ENCODE measurements at regions not wholly inside any gene's neighbourhood (a gene's known extent, or its start where the extent isn't known, plus 50 kb on each side); places are given as distances from the start of the nearest gene placed in this dataset.

GRCh38 chr9:107755246-107755645 is 265.7 kb upstream of the KLF4 start:
- dilution Hi-C loops (cut with MboI; ENCODE audit: extremely low pct_ligation_motif_present, low sequenced_read_pairs): no loop called here
- Histone ChIP-seq H3K36me3 (ENCODE audit: control insufficient read depth in 2 of 2, extremely low read depth in 1 of 2, insufficient read depth in 2 of 2, low read length in 2 of 2) (no peaks in the 10 kb centered on the region), H3K27ac (ENCODE audit: control insufficient read depth, insufficient read depth, low read length) (peak overlapping the region; percentile 4), H3K9ac (ENCODE audit: control insufficient read depth, extremely low read depth, insufficient read depth, low read length) (no peak overlapping the region), H3K79me2 (ENCODE audit: control insufficient read depth, insufficient read depth, low read length) (no peaks in the 10 kb centered on the region), H2AFZ (ENCODE audit: control insufficient read depth, low read length) (no peak overlapping the region), H3K4me1 (ENCODE audit: control insufficient read depth, extremely low read depth, insufficient read depth, low read length) (peaks cover 39% of the 10 kb centered on the region), H3K4me3 (ENCODE audit: control insufficient read depth in 2 of 3, extremely low read depth in 1 of 3, insufficient read depth in 2 of 3, low read depth in 1 of 3, low read length in 3 of 3) (no peak overlapping the region), H4K20me1 (ENCODE audit: control insufficient read depth, extremely low read depth, insufficient read depth, low read length) (no peaks in the 10 kb centered on the region), H3K27me3 (ENCODE audit: control insufficient read depth, extremely low read depth, insufficient read depth, low read length) (no peaks in the 10 kb centered on the region), H3K9me3 (ENCODE audit: control insufficient read depth, low read depth, low read length) (no peaks in the 10 kb centered on the region), H3K4me2 (ENCODE audit: control insufficient read depth, extremely low read depth, insufficient read depth, low read depth, low read length) (peak overlapping the region; percentile 56), H3K9me1 (ENCODE audit: control insufficient read depth, extremely low read depth, insufficient read depth, low read length) (no peaks in the 10 kb centered on the region)
- peak; percentile 84 for DNase-seq (ENCODE audit: low read depth, low spot score)
- FAIRE-seq: peak; percentile 86
- TF ChIP-seq EZH2 (IDR thresholded peaks at IDR 0.05; ENCODE audit: low read length) (no peak), CTCF (optimal IDR thresholded peaks at IDR 0.05 in 1 of 3, IDR thresholded peaks at IDR 0.05 in 1 of 3, conservative IDR thresholded peaks at IDR 0.05 in 1 of 3; ENCODE audit: extremely low read depth in 1 of 3, insufficient read depth in 2 of 3, low read length in 3 of 3) (no peak)

GRCh38 chr9:107751567-107752210 is 262.1 kb upstream of the KLF4 start:
- FAIRE-seq: no peak
- dilution Hi-C loops (cut with MboI; ENCODE audit: extremely low pct_ligation_motif_present, low sequenced_read_pairs): no loop called here

More at GRCh38 chr9:107751567-107752210, 262.1 kb upstream of the KLF4 start:
- TF ChIP-seq EZH2 (IDR thresholded peaks at IDR 0.05; ENCODE audit: low read length) (no peak), CTCF (optimal IDR thresholded peaks at IDR 0.05 in 1 of 3, IDR thresholded peaks at IDR 0.05 in 1 of 3, conservative IDR thresholded peaks at IDR 0.05 in 1 of 3; ENCODE audit: extremely low read depth in 1 of 3, insufficient read depth in 2 of 3, low read length in 3 of 3) (no peak)
- peak overlapping the region; percentile 56 for H3K4me2 ChIP-seq (ENCODE audit: control insufficient read depth, extremely low read depth, insufficient read depth, low read depth, low read length)
- no peaks in the 10 kb centered on the region for H3K36me3 ChIP-seq (ENCODE audit: control insufficient read depth in 2 of 2, extremely low read depth in 1 of 2, insufficient read depth in 2 of 2, low read length in 2 of 2)
- H3K4me1 ChIP-seq (ENCODE audit: control insufficient read depth, extremely low read depth, insufficient read depth, low read length): peaks cover 48% of the 10 kb centered on the region
- no peaks in the 10 kb centered on the region for H3K9me3 ChIP-seq (ENCODE audit: control insufficient read depth, low read depth, low read length)
- no peak overlapping the region for H2AFZ ChIP-seq (ENCODE audit: control insufficient read depth, low read length)
- peak; percentile 50 for DNase-seq (ENCODE audit: low read depth, low spot score)
- no peaks in the 10 kb centered on the region for H4K20me1 ChIP-seq (ENCODE audit: control insufficient read depth, extremely low read depth, insufficient read depth, low read length)
- H3K27ac ChIP-seq (ENCODE audit: control insufficient read depth, insufficient read depth, low read length): peak overlapping the region; percentile 60
- H3K27me3 ChIP-seq (ENCODE audit: control insufficient read depth, extremely low read depth, insufficient read depth, low read length): no peaks in the 10 kb centered on the region
- no peak overlapping the region for H3K4me3 ChIP-seq (ENCODE audit: control insufficient read depth in 2 of 3, extremely low read depth in 1 of 3, insufficient read depth in 2 of 3, low read depth in 1 of 3, low read length in 3 of 3)
- H3K9ac ChIP-seq (ENCODE audit: control insufficient read depth, extremely low read depth, insufficient read depth, low read length): peak overlapping the region; percentile 41
- H3K9me1 ChIP-seq (ENCODE audit: control insufficient read depth, extremely low read depth, insufficient read depth, low read length): no peaks in the 10 kb centered on the region
- H3K79me2 ChIP-seq (ENCODE audit: control insufficient read depth, insufficient read depth, low read length): no peaks in the 10 kb centered on the region

All from keratinocyte (primary cell).